Ishikawa (cell line): ENCODE measurements at regions not wholly inside any gene's neighbourhood (a gene's known extent, or its start where the extent isn't known, plus 50 kb on each side); places are given as distances from the start of the nearest gene placed in this dataset.

Experiments
- CEBPB ChIP-seq: IDR thresholded peaks from 2 replicates; pipeline ENCODE4 v1.6.1; 2012
- CREB1 ChIP-seq: IDR thresholded peaks from 2 replicates; pipeline ENCODE4 v1.6.1; 2012; ENCODE audit warnings: low read depth
- EGR1 ChIP-seq: IDR thresholded peaks from 2 replicates; pipeline ENCODE4 v1.6.1; 2012
- EP300 ChIP-seq: IDR thresholded peaks from 2 replicates; pipeline ENCODE4 v1.6.1; 2012; ENCODE audit warnings: borderline replicate concordance
- FOXM1 ChIP-seq: IDR thresholded peaks from 2 replicates; pipeline ENCODE4 v1.6.1; 2012; ENCODE audit warnings: low read depth, borderline replicate concordance
- MAX ChIP-seq: IDR thresholded peaks from 2 replicates; pipeline ENCODE4 v1.6.1; 2012
- NFIC ChIP-seq: IDR thresholded peaks from 2 replicates; pipeline ENCODE4 v1.6.1; 2012
- RAD21 ChIP-seq: IDR thresholded peaks from 2 replicates; pipeline ENCODE4 v1.6.1; 2012; ENCODE audit warnings: low read depth
- TAF1 ChIP-seq: IDR thresholded peaks from 2 replicates; pipeline ENCODE4 v1.6.1; 2012; ENCODE audit warnings: low read depth, mild to moderate bottlenecking
- TCF12 ChIP-seq: IDR thresholded peaks from 2 replicates; pipeline ENCODE4 v1.6.1; 2012; ENCODE audit warnings: low read depth
- TEAD4 ChIP-seq: IDR thresholded peaks from 2 replicates; pipeline ENCODE4 v1.6.1; 2012
- YY1 ChIP-seq: IDR thresholded peaks from 2 replicates; pipeline ENCODE4 v1.6.1; 2012; ENCODE audit warnings: low read depth
- ZBTB7A ChIP-seq: IDR thresholded peaks from 2 replicates; pipeline ENCODE4 v1.6.1; 2012; ENCODE audit warnings: low read depth
- TF ChIP-seq, protein P1 (sequence below): IDR thresholded peaks from 2 replicates; pipeline ENCODE4 v1.6.1; 2012; ENCODE audit warnings: low read depth, mild to moderate bottlenecking
- TF ChIP-seq, protein P2 (sequence below): IDR thresholded peaks from 2 replicates; pipeline ENCODE4 v1.6.1; 2012

- TF ChIP-seq NFIC (no peak), TCF12 (no peak), EGR1 (no peak), ZBTB7A (no peak), CREB1 (no peak)
Observed at GRCh38 chr1:244212219-244212618, 161.1 kb downstream of the ZBTB18 start.

- TF ChIP-seq YY1 (no peak), CEBPB (no peak), EP300 (no peak), TCF12 (no peak), ZBTB7A (no peak), FOXM1 (no peak), TAF1 (no peak), NFIC (no peak)
Observed at GRCh38 chr1:244212797-244213475, 161.9 kb downstream of the ZBTB18 start.

DNA sequence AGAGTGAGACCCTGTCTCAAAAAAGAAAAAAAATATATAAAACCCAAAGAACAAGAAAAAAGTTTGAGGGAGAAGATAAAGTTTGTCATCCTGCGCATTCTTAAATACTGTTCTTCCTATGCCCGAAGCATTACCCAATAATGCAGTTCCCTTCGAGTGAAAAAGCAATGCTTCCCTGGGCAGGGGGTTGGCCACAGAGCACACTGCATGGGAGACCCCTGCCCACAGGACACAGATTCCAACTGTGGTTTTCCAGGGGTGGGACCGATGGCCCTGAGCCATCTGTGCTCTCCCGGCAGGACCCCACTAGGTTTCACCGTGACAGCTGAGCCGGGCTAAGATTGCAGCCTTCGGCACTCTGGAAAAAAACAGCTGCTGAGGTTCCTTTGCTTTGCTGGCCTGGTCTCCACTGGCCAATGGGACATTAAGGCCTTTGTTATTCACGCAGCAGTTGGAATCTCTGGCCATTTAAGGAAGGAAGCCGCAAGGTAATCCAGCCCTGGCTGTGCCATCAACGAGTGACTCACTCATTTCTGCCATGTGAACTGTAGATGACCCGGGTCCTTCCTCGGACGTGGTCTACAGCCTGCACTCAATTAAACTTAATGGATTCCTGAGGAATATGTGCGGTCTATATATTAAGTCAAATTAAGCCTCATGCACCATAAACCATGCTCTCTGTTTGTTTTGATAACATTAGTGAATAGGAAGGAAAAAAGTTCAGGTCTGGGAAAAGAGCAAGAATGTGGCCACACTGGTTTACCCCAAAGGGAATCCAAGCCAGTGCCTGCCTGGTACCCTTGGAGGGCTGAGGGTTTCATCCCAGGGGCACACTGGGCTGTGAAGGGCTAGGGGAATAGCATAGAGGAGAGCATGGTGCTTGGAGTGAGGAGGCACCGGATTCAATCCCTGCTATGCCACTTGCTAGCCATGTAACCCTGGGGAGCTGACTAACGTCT, 163.2 kb downstream of the ZBTB18 start:
- TF ChIP-seq FOXM1 (no peak), EP300 (no peak), NFIC (no peak), CEBPB (no peak), ZBTB7A (no peak), CREB1 (no peak), RAD21 (no peak), YY1 (no peak), TEAD4 (no peak)
- TF ChIP-seq, protein P1, sequence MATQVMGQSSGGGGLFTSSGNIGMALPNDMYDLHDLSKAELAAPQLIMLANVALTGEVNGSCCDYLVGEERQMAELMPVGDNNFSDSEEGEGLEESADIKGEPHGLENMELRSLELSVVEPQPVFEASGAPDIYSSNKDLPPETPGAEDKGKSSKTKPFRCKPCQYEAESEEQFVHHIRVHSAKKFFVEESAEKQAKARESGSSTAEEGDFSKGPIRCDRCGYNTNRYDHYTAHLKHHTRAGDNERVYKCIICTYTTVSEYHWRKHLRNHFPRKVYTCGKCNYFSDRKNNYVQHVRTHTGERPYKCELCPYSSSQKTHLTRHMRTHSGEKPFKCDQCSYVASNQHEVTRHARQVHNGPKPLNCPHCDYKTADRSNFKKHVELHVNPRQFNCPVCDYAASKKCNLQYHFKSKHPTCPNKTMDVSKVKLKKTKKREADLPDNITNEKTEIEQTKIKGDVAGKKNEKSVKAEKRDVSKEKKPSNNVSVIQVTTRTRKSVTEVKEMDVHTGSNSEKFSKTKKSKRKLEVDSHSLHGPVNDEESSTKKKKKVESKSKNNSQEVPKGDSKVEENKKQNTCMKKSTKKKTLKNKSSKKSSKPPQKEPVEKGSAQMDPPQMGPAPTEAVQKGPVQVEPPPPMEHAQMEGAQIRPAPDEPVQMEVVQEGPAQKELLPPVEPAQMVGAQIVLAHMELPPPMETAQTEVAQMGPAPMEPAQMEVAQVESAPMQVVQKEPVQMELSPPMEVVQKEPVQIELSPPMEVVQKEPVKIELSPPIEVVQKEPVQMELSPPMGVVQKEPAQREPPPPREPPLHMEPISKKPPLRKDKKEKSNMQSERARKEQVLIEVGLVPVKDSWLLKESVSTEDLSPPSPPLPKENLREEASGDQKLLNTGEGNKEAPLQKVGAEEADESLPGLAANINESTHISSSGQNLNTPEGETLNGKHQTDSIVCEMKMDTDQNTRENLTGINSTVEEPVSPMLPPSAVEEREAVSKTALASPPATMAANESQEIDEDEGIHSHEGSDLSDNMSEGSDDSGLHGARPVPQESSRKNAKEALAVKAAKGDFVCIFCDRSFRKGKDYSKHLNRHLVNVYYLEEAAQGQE, result no peak

DNA sequence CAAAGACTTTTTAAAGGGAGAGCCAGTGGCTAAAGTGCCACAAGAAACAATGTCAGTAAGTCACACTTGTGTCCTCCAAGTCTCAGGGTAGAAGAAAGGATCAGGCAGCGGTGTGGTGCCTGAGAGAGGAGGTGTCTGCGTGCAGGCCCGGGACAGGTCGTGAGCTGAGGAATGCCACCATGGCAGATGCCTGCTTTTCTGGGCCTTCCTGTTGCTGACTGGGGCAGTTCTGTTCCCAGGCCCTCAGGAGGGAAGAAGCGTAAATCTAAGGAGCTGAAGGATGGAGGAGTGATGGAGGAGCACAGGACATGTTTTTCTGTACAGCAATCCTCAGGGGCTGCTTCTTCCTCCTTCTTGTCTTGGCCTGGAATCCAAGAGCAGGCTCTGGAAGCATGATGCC, 165.8 kb downstream of the ZBTB18 start:
- TF ChIP-seq CEBPB, result no peak
- no peak for TF ChIP-seq YY1
- TF ChIP-seq MAX, result no peak
- TF ChIP-seq TAF1, result no peak
- TF ChIP-seq NFIC, result no peak
- TF ChIP-seq ZBTB7A, result no peak
- TF ChIP-seq CREB1, result no peak
- TF ChIP-seq TEAD4, result no peak
- TF ChIP-seq, protein P1, result no peak
- no peak for TF ChIP-seq TCF12
- TF ChIP-seq EP300, result no peak
- TF ChIP-seq, protein P2, sequence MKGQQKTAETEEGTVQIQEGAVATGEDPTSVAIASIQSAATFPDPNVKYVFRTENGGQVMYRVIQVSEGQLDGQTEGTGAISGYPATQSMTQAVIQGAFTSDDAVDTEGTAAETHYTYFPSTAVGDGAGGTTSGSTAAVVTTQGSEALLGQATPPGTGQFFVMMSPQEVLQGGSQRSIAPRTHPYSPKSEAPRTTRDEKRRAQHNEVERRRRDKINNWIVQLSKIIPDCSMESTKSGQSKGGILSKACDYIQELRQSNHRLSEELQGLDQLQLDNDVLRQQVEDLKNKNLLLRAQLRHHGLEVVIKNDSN, result no peak

GRCh38 chr1:244217711-244218110, 166.6 kb downstream of the ZBTB18 start:
- TF ChIP-seq EGR1, result no peak
- no peak for TF ChIP-seq YY1
- no peak for TF ChIP-seq NFIC
- TF ChIP-seq RAD21, result no peak
- no peak for TF ChIP-seq CEBPB
- TF ChIP-seq TEAD4, result no peak
- TF ChIP-seq, protein P1, result no peak
- TF ChIP-seq MAX, result no peak
- TF ChIP-seq, protein P2, result no peak
- TF ChIP-seq TAF1, result no peak
- no peak for TF ChIP-seq EP300
- TF ChIP-seq TCF12, result no peak
